Neuronal stem cell (in vitro differentiated cells): ENCODE measurements at regions not wholly inside any gene's neighbourhood (a gene's known extent, or its start where the extent isn't known, plus 50 kb on each side); places are given as distances from the start of the nearest gene placed in this dataset.
A peak's percentile ranks its signal among the peaks of the same experiment; 100 is the strongest.

Experiments
- DNase-seq: peaks from one replicate; pipeline ENCODE4 v3.0.0-alpha.2; 2013; ENCODE audit warnings: low spot score
- H2AFZ ChIP-seq: one replicate; pipeline ENCODE4 v1.6.1; 2013; ENCODE audit warnings: mild to moderate bottlenecking, low read length, inconsistent platforms
- H2AK5ac ChIP-seq: 2 replicates; pipeline ENCODE4 v1.6.1; 2013; ENCODE audit warnings: low read depth, mild to moderate bottlenecking, inconsistent platforms, low read length, moderate library complexity, mixed read lengths
- H2BK120ac ChIP-seq: 2 replicates; pipeline ENCODE4 v1.6.1; 2013; ENCODE audit warnings: low read depth, mild to moderate bottlenecking, inconsistent platforms, low read length, moderate library complexity, mixed read lengths
- H2BK12ac ChIP-seq: one replicate; pipeline ENCODE4 v1.6.1; 2013; ENCODE audit warnings: low read length, inconsistent platforms
- H2BK15ac ChIP-seq: 2 replicates; pipeline ENCODE4 v1.6.1; 2013; ENCODE audit warnings: mild to moderate bottlenecking, low read length, inconsistent platforms, mixed read lengths
- H2BK5ac ChIP-seq: one replicate; pipeline ENCODE4 v1.6.1; 2013; ENCODE audit warnings: inconsistent platforms, mild to moderate bottlenecking, low read length, moderate library complexity
- H3K14ac ChIP-seq: one replicate; pipeline ENCODE4 v1.6.1; 2013; ENCODE audit warnings: low read length, inconsistent platforms
- H3K18ac ChIP-seq: 2 replicates; pipeline ENCODE4 v1.6.1; 2013; ENCODE audit warnings: low read length, inconsistent platforms
- H3K23ac ChIP-seq: 2 replicates; pipeline ENCODE4 v1.6.1; 2013; ENCODE audit warnings: low read depth, mild to moderate bottlenecking, mixed read lengths, low read length, inconsistent platforms; ENCODE audit not compliant: poor library complexity
- H3K27ac ChIP-seq: replicated peaks from 3 replicates; pipeline ENCODE4 v1.5.1; 2013; ENCODE audit warnings: low read length, inconsistent platforms
- H3K27me3 ChIP-seq, 3 experiments: 2 replicates each; pipeline ENCODE4 v1.6.1; 2013; ENCODE audit warnings: low read length in 3 of 3, mild to moderate bottlenecking in 2 of 3, inconsistent platforms in 1 of 3, low read depth in 1 of 3, mixed read lengths in 1 of 3, moderate library complexity in 1 of 3; ENCODE audit not compliant: control insufficient read depth in 3 of 3, insufficient read depth in 3 of 3
- H3K36me3 ChIP-seq, 2 donors: replicated peaks in 1 of 2; 2 replicates each; pipeline ENCODE4 v1.6.1; 2013; ENCODE audit warnings: low read length in 2 of 2; ENCODE audit not compliant: control insufficient read depth in 2 of 2, insufficient read depth in 2 of 2
- H3K4ac ChIP-seq: 2 replicates; pipeline ENCODE4 v1.6.1; 2013; ENCODE audit warnings: inconsistent platforms, mild to moderate bottlenecking, low read length, moderate library complexity
- H3K4me1 ChIP-seq, 2 donors: 1 replicate in 1 of 2; 2 replicates in 1 of 2; pipeline ENCODE4 v1.6.1; 2013; ENCODE audit warnings: low read length in 2 of 2, low read depth in 1 of 2; ENCODE audit not compliant: control insufficient read depth in 2 of 2, insufficient read depth in 1 of 2
- H3K4me2 ChIP-seq: one replicate; pipeline ENCODE4 v1.6.1; 2013; ENCODE audit warnings: mild to moderate bottlenecking, low read length, inconsistent platforms; ENCODE audit not compliant: insufficient read depth, poor library complexity, severe bottlenecking
- H3K4me3 ChIP-seq, 2 donors: 2 replicates each; pipeline ENCODE4 v1.5.1; 2013; ENCODE audit warnings: low read length in 2 of 2, mild to moderate bottlenecking in 2 of 2, inconsistent platforms in 1 of 2, moderate library complexity in 1 of 2
- H3K79me1 ChIP-seq: one replicate; pipeline ENCODE4 v1.6.1; 2013; ENCODE audit warnings: low read depth, mild to moderate bottlenecking, inconsistent platforms, low read length, moderate library complexity
- H3K9ac ChIP-seq: one replicate; pipeline ENCODE4 v1.6.1; 2013; ENCODE audit warnings: mild to moderate bottlenecking, low read depth, low read length, inconsistent platforms; ENCODE audit not compliant: poor library complexity
- H3K9me3 ChIP-seq, 2 donors: replicated peaks in 1 of 2; 2 replicates each; pipeline versions ENCODE3 to v1.6.1; 2013; ENCODE audit warnings: low read length in 2 of 2, mild to moderate bottlenecking in 2 of 2, inconsistent platforms in 1 of 2, low read depth in 1 of 2, mixed read lengths in 1 of 2, moderate library complexity in 1 of 2; ENCODE audit not compliant: control insufficient read depth in 2 of 2, insufficient read depth in 1 of 2
- H4K8ac ChIP-seq: one replicate; pipeline ENCODE4 v1.6.1; 2013; ENCODE audit warnings: low read depth, mild to moderate bottlenecking, inconsistent platforms, low read length, moderate library complexity
- H4K91ac ChIP-seq: one replicate; pipeline ENCODE4 v1.6.1; 2013; ENCODE audit warnings: low read length, low read depth, mild to moderate bottlenecking, inconsistent platforms; ENCODE audit not compliant: poor library complexity
- WGBS, 2 donors: extraction: QIAGEN DNeasy Blood & Tissue Kit; methylation state at CpG; one replicate each; pipeline ENCODE4 v1.1.7; 2013; ENCODE audit warnings: missing lambda C conversion rate in 2 of 2, mixed read lengths in 1 of 2; ENCODE audit not compliant: insufficient read length in 2 of 2, insufficient replicate concordance in 1 of 2; ENCODE audit errors: extremely low coverage in 2 of 2; 5-methylcytosine and 5-hydroxymethylcytosine counted together

DNA sequence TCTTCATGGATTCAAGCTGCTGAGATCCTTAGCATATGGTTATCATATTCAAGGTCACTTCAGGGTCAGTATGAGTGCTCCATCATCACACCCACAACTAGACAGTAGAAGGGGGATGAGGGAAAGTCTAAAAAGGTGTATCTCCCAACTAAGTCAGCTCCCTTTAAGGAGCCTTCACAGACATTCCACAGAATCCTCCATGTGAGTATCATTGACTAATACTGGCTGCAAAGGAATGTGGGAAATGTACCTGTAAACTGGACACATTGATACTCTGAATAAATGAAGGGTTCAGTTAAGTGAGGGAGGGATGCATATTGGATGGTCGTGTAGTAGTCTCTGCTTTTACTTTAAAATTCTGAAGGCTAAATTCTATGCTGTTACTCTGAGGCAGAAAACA, 330.7 kb downstream of the LRRC70 start:
- DNase-seq: no peak
- no peaks in the 10 kb centered on the region for H3K9me3 ChIP-seq
- H3K9ac ChIP-seq: no peak overlapping the region
- no peak overlapping the region for H2BK120ac ChIP-seq
- no peak overlapping the region for H3K18ac ChIP-seq
- H4K91ac ChIP-seq: no peak overlapping the region
- no peak overlapping the region for H3K4me3 ChIP-seq
- H2AFZ ChIP-seq: no peak overlapping the region
- no peak overlapping the region for H2BK12ac ChIP-seq
- H2BK5ac ChIP-seq: no peak overlapping the region
- no peaks in the 10 kb centered on the region for H3K36me3 ChIP-seq
- H3K23ac ChIP-seq: no peak overlapping the region
- H3K27me3 ChIP-seq: no peaks in the 10 kb centered on the region
- no peak overlapping the region for H2BK15ac ChIP-seq
- WGBS, 2 donors: no CpG with 5 or more reads among the region's 1 CpG
- no peaks in the 10 kb centered on the region for H3K79me1 ChIP-seq
- H3K27ac ChIP-seq: no peak overlapping the region
- H3K14ac ChIP-seq: no peak overlapping the region
- no peak overlapping the region for H3K4ac ChIP-seq
- no peak overlapping the region for H3K4me2 ChIP-seq
- H3K4me1 ChIP-seq: no peaks in the 10 kb centered on the region
- no peak overlapping the region for H2AK5ac ChIP-seq
- no peak overlapping the region for H4K8ac ChIP-seq

DNA sequence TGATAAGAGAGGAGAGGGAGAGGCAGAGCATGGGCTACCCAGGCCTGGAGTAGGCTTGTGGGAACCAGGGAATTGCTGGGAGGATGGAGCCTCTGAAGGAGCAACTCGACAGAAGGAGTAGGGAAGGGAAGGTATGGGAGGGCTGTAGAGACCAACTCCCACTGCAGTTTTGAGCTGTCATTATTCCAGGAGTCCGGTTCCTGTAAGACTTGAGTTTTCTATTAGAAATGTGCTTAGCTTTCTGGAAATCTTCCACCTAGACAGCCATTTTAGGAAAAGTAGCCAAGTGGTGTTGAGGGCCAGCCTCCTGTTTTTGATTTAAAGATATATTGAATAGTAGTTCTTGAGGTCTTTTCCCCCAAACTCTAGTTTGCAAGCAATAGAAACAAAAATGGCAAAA, 323.5 kb downstream of the LRRC70 start:
- H2BK15ac ChIP-seq: no peak overlapping the region
- no peaks in the 10 kb centered on the region for H3K36me3 ChIP-seq
- DNase-seq: no peak

DNA sequence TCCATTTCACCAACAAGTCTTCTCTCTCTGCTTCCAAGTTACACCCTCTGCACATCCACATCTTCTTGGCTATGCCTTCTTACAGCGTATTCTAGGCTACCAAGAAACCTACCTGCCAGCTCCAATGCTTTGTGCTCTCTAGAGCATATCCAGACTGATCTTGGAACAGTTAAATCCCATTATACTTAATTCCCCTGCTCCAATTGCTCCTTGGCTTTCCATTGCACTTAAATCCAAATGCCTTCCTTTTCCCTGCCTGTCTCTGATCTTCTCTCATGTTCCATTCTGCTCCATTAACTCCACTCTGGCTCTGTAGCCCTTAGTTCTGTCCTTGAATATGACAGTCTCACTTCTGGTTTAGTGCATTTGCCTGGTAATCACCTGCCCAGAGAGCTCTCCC, 322.4 kb downstream of the LRRC70 start:
- no peak overlapping the region for H3K23ac ChIP-seq
- H3K4me2 ChIP-seq: no peak overlapping the region
- H2BK120ac ChIP-seq: no peak overlapping the region
- H2BK5ac ChIP-seq: no peak overlapping the region
- WGBS, 2 donors: no CpG with 5 or more reads among the region's 1 CpG
- H3K4me3 ChIP-seq: no peak overlapping the region
- no peak overlapping the region for H3K18ac ChIP-seq
- no peak overlapping the region for H3K14ac ChIP-seq
- no peak overlapping the region for H2BK15ac ChIP-seq
- H3K4me1 ChIP-seq: no peaks in the 10 kb centered on the region
- H2AK5ac ChIP-seq: no peak overlapping the region
- no peaks in the 10 kb centered on the region for H3K79me1 ChIP-seq
- no peak overlapping the region for H4K8ac ChIP-seq
- no peaks in the 10 kb centered on the region for H3K9me3 ChIP-seq
- H3K4ac ChIP-seq: no peak overlapping the region
- H3K27me3 ChIP-seq: no peaks in the 10 kb centered on the region
- H2AFZ ChIP-seq: no peak overlapping the region
- no peak overlapping the region for H4K91ac ChIP-seq
- H3K9ac ChIP-seq: no peak overlapping the region
- H3K27ac ChIP-seq: no peak overlapping the region
- no peak for DNase-seq
- no peak overlapping the region for H2BK12ac ChIP-seq
- no peaks in the 10 kb centered on the region for H3K36me3 ChIP-seq

More for the DNA sequence above, 323.5 kb downstream of the LRRC70 start:
- Histone ChIP-seq H2BK12ac (no peak overlapping the region), H4K8ac (no peak overlapping the region), H3K4me3 (no peak overlapping the region), H2AFZ (no peak overlapping the region), H3K27me3 (no peaks in the 10 kb centered on the region), H2AK5ac (no peak overlapping the region), H2BK5ac (no peak overlapping the region), H3K27ac (no peak overlapping the region), H3K18ac (no peak overlapping the region), H3K14ac (no peak overlapping the region), H3K9ac (no peak overlapping the region), H3K9me3 (no peaks in the 10 kb centered on the region), H2BK120ac (no peak overlapping the region), H3K4ac (no peak overlapping the region), H4K91ac (no peak overlapping the region), H3K4me1 (no peaks in the 10 kb centered on the region), H3K23ac (no peak overlapping the region), H3K79me1 (no peaks in the 10 kb centered on the region), H3K4me2 (no peak overlapping the region)
- WGBS, 2 donors: no CpG with 5 or more reads among the region's 2 CpGs

DNA sequence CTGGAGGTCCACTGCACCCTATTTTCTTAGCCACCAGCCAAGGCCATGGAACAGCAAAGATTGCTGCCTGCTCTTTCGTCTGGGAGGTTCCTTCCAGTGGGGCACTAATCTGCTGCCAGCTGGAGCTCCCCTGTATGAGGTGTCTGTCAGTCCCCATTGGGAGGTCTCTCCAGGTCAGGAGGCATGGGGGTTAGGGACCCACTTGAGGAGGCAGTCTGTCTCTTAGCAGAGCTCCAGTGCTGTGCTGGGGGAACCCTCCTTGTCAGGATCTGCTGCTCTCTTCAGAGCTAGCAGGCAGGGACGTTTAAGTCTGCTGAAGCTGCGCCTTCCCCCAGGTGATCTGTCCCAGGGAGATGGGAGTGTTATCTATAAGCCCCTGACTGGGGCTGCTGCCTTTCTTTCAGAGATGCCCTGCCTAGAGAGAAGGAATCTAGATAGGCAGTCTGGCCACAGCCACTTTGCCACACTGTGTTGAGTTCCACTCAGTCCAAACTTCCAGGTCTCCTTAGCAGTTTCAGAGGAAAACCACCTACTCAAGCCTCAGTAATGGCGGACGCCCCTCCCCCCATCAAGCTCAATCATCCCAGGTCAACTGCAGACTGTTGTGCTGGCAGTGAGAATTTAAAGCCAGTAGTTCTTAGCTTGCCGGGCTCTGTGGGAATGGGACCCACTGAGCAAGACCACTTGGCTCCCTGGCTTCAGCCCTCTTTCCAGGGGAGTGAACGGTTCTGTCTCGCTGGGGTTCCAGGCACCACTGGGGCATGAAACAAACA, 317.7 kb downstream of the LRRC70 start:
- DNase-seq: no peak
- Histone ChIP-seq H4K8ac (no peak overlapping the region), H3K27me3 (no peaks in the 10 kb centered on the region), H2BK12ac (no peak overlapping the region), H2BK15ac (no peak overlapping the region), H3K79me1 (no peaks in the 10 kb centered on the region), H3K36me3 (no peaks in the 10 kb centered on the region), H3K23ac (no peak overlapping the region), H4K91ac (no peak overlapping the region), H3K4me1 (no peaks in the 10 kb centered on the region), H2BK120ac (no peak overlapping the region), H3K9ac (no peak overlapping the region), H3K4me3 (no peak overlapping the region), H3K9me3 (no peaks in the 10 kb centered on the region), H3K18ac (peak overlapping the region; percentile 2), H3K27ac (no peak overlapping the region), H3K14ac (no peak overlapping the region), H2AK5ac (no peak overlapping the region), H3K4me2 (no peak overlapping the region), H2BK5ac (peak overlapping the region; percentile 71), H2AFZ (no peak overlapping the region), H3K4ac (no peak overlapping the region)
- no CpG with 5 or more reads among the region's 8 CpGs for WGBS, 2 donors
